B cell (primary cell): ENCODE measurements at regions not wholly inside any gene's neighbourhood (a gene's known extent, or its start where the extent isn't known, plus 50 kb on each side); places are given as distances from the start of the nearest gene placed in this dataset.

ENCODE experiments used
- ATAC-seq: fragments of 200-7000 bp; cut with Tn5 transposase; one replicate; pipeline ENCODE4 v1.10.0; 2021; ENCODE audit warnings: low read depth, mild to moderate bottlenecking, moderate number of reproducible peaks, moderate library complexity
- CTCF ChIA-PET: fragments of 350-600 bp; sonication (Branson Sonifier 250); formaldehyde crosslinking; loops from one replicate; lab custom pipeline; 2021; ENCODE audit warnings: antibody characterized with exemption, inconsistent platforms; lab: Charles Lee
- POLR2A ChIA-PET: fragments of 350-600 bp; sonication (Branson Sonifier 250); formaldehyde crosslinking; loops from one replicate; lab custom pipeline; 2021; ENCODE audit warnings: antibody characterized with exemption; lab: Charles Lee
- DNase-seq: peaks from one replicate; pipeline ENCODE4 v3.0.0; 2013
- H2AFZ ChIP-seq: 2 replicates; pipeline ENCODE4 v1.6.1; 2012; ENCODE audit warnings: mild to moderate bottlenecking, low read depth, low read length; ENCODE audit not compliant: insufficient read depth, poor library complexity, severe bottlenecking
- H3K27ac ChIP-seq, 2 donors: 1 replicate in 1 of 2; 2 replicates in 1 of 2; pipeline ENCODE4 v1.5.1; 2012 to 2013; ENCODE audit warnings: low read length in 2 of 2, mild to moderate bottlenecking in 2 of 2, moderate library complexity in 1 of 2
- H3K27me3 ChIP-seq, 4 experiments: fragments of 200-600 bp in 1 of 4; sonication (generic) in 1 of 4; replicated peaks in 1 of 4; 1 replicate in 2 of 4; 2 replicates in 2 of 4; pipeline versions ENCODE4 v1.6.1 to v1.7.0; 2013 to 2016; ENCODE audit warnings: low read length in 3 of 4, mild to moderate bottlenecking in 2 of 4, mixed read lengths in 1 of 4, moderate library complexity in 1 of 4; ENCODE audit not compliant: insufficient read depth in 4 of 4, control insufficient read depth in 3 of 4; ENCODE audit errors: control extremely low read depth in 1 of 4
- H3K36me3 ChIP-seq, 2 experiments: replicated peaks in 1 of 2; 1 replicate in 1 of 2; 2 replicates in 1 of 2; pipeline versions ENCODE4 v1.6.1 to v1.7.1; 2013; ENCODE audit warnings: low read length in 1 of 2; ENCODE audit not compliant: insufficient read depth in 2 of 2, control insufficient read depth in 1 of 2; ENCODE audit errors: control extremely low read depth in 1 of 2, extremely low read depth in 1 of 2
- H3K4me1 ChIP-seq, 2 donors: fragments of 200-600 bp in 1 of 2; sonication (generic) in 1 of 2; 1 replicate in 1 of 2; 2 replicates in 1 of 2; pipeline versions ENCODE4 v1.5.1 to v1.6.1; 2013 to 2017; ENCODE audit warnings: low read length in 2 of 2; ENCODE audit not compliant: control insufficient read depth in 2 of 2, insufficient read depth in 2 of 2
- H3K4me2 ChIP-seq: replicated peaks from 2 replicates; pipeline ENCODE3; 2012; ENCODE audit warnings: mild to moderate bottlenecking, low read depth, low read length; ENCODE audit not compliant: poor library complexity, severe bottlenecking
- H3K4me3 ChIP-seq, 5 experiments: fragments of 200-600 bp in 1 of 5; sonication (generic) in 1 of 5; 1 replicate in 3 of 5; 2 replicates in 2 of 5; pipeline versions ENCODE4 v1.5.1 to v1.7.0; 2011 to 2016; ENCODE audit warnings: low read length in 4 of 5, mild to moderate bottlenecking in 4 of 5, low read depth in 2 of 5, control low read depth in 1 of 5, moderate library complexity in 1 of 5; ENCODE audit not compliant: insufficient read depth in 1 of 5; ENCODE audit errors: control extremely low read depth in 1 of 5, extremely low read depth in 1 of 5
- H3K79me2 ChIP-seq: fragments of 200-600 bp; sonication (generic); one replicate; pipeline ENCODE4 v1.6.0; 2016; ENCODE audit warnings: low read length; ENCODE audit not compliant: control insufficient read depth, insufficient read depth
- H3K9ac ChIP-seq: fragments of 200-600 bp; sonication (generic); 2 replicates; pipeline ENCODE4 v1.6.1; 2017; ENCODE audit warnings: mild to moderate bottlenecking, low read length, moderate library complexity
- H3K9me3 ChIP-seq, 3 donors: one replicate each; pipeline versions ENCODE4 v1.6.1 to v1.7.1; 2013; ENCODE audit warnings: low read length in 2 of 3; ENCODE audit not compliant: control insufficient read depth in 2 of 3, insufficient read depth in 1 of 3; ENCODE audit errors: control extremely low read depth in 1 of 3
- H4K20me1 ChIP-seq: 2 replicates; pipeline ENCODE4 v1.6.0; 2012; ENCODE audit warnings: mild to moderate bottlenecking, low read length; ENCODE audit not compliant: insufficient read depth, control insufficient read depth, poor library complexity, severe bottlenecking
- H3K27ac Mint-ChIP-seq: one replicate; pipeline ENCODE4 v1.8.0; 2021; ENCODE audit warnings: mixed read lengths
- H3K27me3 Mint-ChIP-seq: one replicate; pipeline ENCODE4 v1.8.0; 2021; ENCODE audit warnings: mixed read lengths
- H3K4me1 Mint-ChIP-seq: one replicate; pipeline ENCODE4 v1.8.0; 2021; ENCODE audit warnings: mixed read lengths
- H3K4me3 Mint-ChIP-seq: one replicate; pipeline ENCODE4 v1.8.0; 2021; ENCODE audit warnings: mixed read lengths
- H3K9me3 Mint-ChIP-seq: one replicate; pipeline ENCODE4 v1.8.0; 2022; ENCODE audit warnings: mixed read lengths; ENCODE audit not compliant: insufficient read depth
- EZH2 ChIP-seq: IDR thresholded peaks from 2 replicates; pipeline ENCODE4 v1.6.1; 2012; ENCODE audit warnings: borderline replicate concordance, low read depth, mild to moderate bottlenecking, moderate library complexity, low read length; ENCODE audit not compliant: insufficient read depth, poor library complexity, severe bottlenecking
- WGBS: methylation state at CpG from one replicate; pipeline ENCODE4 v1.1.5; 2013; ENCODE audit warnings: missing lambda C conversion rate; ENCODE audit not compliant: insufficient coverage; 5-methylcytosine and 5-hydroxymethylcytosine counted together
- intact Hi-C: fragments of 100-400 bp; cut with micrococcal nuclease; formaldehyde crosslinking; loops from one replicate; pipeline ENCODE4 v1.10.0; 2022
- TF ChIP-seq, protein P1 (sequence below): fragments of 200-600 bp; IDR thresholded peaks from one replicate; pipeline ENCODE4 v1.8.0; 2022; ENCODE audit warnings: antibody characterized with exemption, mild to moderate bottlenecking

DNA sequence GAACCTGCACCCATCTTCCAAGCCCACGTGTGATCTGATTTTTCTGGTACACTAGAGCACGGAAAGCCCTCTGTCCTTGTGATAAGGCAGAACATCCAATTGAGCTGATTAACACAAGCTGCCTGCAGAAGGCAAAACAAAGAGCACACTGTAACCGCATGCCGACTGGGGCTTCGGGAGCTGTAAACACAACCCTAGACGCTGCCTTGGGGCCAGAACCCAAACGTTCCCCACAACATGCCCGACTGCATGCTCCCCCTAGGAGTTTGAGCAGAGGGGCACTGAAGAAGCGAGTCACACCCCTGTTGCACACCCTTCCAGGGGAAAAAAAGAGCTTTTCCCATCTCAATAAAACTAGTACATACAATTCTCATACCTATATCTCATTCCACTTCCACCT, 470.7 kb downstream of the HTR1B start:
- H3K27me3 Mint-ChIP-seq: no peaks in the 10 kb centered on the region
- ATAC-seq (no peak), DNase-seq (no peak)
- intact Hi-C loops: no loop called here
- no peak overlapping the region for H3K4me2 ChIP-seq
- no peak overlapping the region for H3K27ac Mint-ChIP-seq
- H3K4me1 ChIP-seq: no peaks in the 10 kb centered on the region
- H3K27ac ChIP-seq: no peak overlapping the region
- no peaks in the 10 kb centered on the region for H3K4me1 Mint-ChIP-seq
- no peaks in the 10 kb centered on the region for H3K27me3 ChIP-seq
- ChIA-PET POLR2A (no interaction called here), CTCF (no interaction called here)
- no peak overlapping the region for H2AFZ ChIP-seq
- no peak overlapping the region for H3K4me3 ChIP-seq
- peaks cover 0 to 24% (median 3%) of the 10 kb centered on the region in 3 donors for H3K9me3 ChIP-seq
- no peak overlapping the region for H3K4me3 Mint-ChIP-seq
- H3K79me2 ChIP-seq: no peaks in the 10 kb centered on the region
- TF ChIP-seq EZH2: no peak
- TF ChIP-seq, protein P1, sequence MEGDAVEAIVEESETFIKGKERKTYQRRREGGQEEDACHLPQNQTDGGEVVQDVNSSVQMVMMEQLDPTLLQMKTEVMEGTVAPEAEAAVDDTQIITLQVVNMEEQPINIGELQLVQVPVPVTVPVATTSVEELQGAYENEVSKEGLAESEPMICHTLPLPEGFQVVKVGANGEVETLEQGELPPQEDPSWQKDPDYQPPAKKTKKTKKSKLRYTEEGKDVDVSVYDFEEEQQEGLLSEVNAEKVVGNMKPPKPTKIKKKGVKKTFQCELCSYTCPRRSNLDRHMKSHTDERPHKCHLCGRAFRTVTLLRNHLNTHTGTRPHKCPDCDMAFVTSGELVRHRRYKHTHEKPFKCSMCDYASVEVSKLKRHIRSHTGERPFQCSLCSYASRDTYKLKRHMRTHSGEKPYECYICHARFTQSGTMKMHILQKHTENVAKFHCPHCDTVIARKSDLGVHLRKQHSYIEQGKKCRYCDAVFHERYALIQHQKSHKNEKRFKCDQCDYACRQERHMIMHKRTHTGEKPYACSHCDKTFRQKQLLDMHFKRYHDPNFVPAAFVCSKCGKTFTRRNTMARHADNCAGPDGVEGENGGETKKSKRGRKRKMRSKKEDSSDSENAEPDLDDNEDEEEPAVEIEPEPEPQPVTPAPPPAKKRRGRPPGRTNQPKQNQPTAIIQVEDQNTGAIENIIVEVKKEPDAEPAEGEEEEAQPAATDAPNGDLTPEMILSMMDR: no peak
- H3K9ac ChIP-seq: no peak overlapping the region
- no peaks in the 10 kb centered on the region for H3K36me3 ChIP-seq
- H3K9me3 Mint-ChIP-seq: peaks cover 2% of the 10 kb centered on the region
- H4K20me1 ChIP-seq: no peaks in the 10 kb centered on the region
- WGBS: 89% methylated on average over 9 of the region's 9 CpGs

DNA sequence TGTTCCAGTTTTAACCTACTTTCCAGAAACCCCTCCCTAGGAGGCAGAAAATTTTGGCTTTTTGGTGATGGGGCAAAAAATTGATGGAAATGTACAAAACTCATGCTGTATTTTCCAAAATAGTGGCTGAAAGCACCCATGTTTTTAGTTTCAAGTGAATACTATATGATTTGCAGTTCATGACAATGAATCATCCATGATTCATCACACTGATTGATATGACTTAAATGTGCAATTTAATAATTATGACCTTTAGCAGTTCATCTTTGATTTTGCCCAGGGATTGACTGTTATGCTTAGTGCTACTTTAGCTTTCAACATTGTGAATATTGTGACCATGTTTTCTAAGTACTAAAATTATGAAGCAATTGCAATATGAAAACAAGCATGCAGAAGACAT, 478.7 kb downstream of the HTR1B start:
- POLR2A ChIA-PET: no interaction called here

More for the DNA sequence above, 478.7 kb downstream of the HTR1B start:
- H3K4me1 Mint-ChIP-seq: no peaks in the 10 kb centered on the region
- Histone ChIP-seq H3K36me3 (no peaks in the 10 kb centered on the region), H3K9ac (no peak overlapping the region), H2AFZ (no peak overlapping the region), H3K4me3 (no peak overlapping the region), H3K4me2 (no peak overlapping the region), H3K9me3 (peaks cover 0 to 9% (median 4%) of the 10 kb centered on the region in 3 donors), H3K4me1 (no peaks in the 10 kb centered on the region), H4K20me1 (no peaks in the 10 kb centered on the region), H3K27ac (no peak overlapping the region), H3K79me2 (no peaks in the 10 kb centered on the region), H3K27me3 (no peaks in the 10 kb centered on the region)
- no peak overlapping the region for H3K27ac Mint-ChIP-seq
- peaks cover 2% of the 10 kb centered on the region for H3K9me3 Mint-ChIP-seq
- no peaks in the 10 kb centered on the region for H3K27me3 Mint-ChIP-seq
- no peak overlapping the region for H3K4me3 Mint-ChIP-seq
- DNase-seq: no peak
- CTCF ChIA-PET: no interaction called here
- TF ChIP-seq EZH2: no peak
- TF ChIP-seq, protein P1: no peak
- intact Hi-C loops: no loop called here
- no peak for ATAC-seq
